ENCODE measurements at regions not wholly inside any gene's neighbourhood (a gene's known extent, or its start where the extent isn't known, plus 50 kb on each side); places are given as distances from the start of the nearest gene placed in this dataset.

DNA sequence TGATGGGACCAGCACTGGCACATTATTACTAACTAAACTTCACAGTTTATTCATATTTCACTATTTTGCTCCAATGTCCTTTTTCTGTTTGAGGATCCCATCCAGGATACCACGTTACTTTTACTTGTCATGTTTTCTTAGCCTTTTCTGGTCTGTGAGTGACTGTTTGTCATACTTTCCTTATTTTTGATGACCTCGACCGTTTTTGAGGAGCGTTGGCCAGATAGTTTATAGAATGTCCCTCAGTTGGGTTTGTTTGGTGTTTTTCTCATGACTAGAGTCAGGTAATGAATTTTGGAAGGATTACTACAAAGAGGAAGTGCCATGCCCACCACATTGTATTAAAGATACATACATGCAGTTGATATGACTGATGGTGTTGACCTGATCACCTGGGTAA lies 199.4 kb upstream of the CCND2 start:
- TF ChIP-seq, protein P1, sequence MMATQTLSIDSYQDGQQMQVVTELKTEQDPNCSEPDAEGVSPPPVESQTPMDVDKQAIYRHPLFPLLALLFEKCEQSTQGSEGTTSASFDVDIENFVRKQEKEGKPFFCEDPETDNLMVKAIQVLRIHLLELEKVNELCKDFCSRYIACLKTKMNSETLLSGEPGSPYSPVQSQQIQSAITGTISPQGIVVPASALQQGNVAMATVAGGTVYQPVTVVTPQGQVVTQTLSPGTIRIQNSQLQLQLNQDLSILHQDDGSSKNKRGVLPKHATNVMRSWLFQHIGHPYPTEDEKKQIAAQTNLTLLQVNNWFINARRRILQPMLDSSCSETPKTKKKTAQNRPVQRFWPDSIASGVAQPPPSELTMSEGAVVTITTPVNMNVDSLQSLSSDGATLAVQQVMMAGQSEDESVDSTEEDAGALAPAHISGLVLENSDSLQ (IDR thresholded peaks at IDR 0.05) = no peak
- TF ChIP-seq CTBP1 (IDR thresholded peaks at IDR 0.05; ENCODE audit: borderline replicate concordance) = no peak
- TF ChIP-seq FOXA1 (IDR thresholded peaks at IDR 0.05) = no peak
- TF ChIP-seq TARDBP (IDR thresholded peaks at IDR 0.05) = no peak
- no peak for TF ChIP-seq SUZ12 (IDR thresholded peaks at IDR 0.05)
- no peak for TF ChIP-seq ZNF384 (IDR thresholded peaks at IDR 0.05)
- TF ChIP-seq BHLHE40 (IDR thresholded peaks at IDR 0.05; ENCODE audit: borderline replicate concordance) = no peak
- TF ChIP-seq L3MBTL2 (conservative IDR thresholded peaks at IDR 0.05) = no peak

All from HEK293T (cell line).